Suprapubic skin (tissue), 4 donors: ENCODE measurements at regions not wholly inside any gene's neighbourhood (a gene's known extent, or its start where the extent isn't known, plus 50 kb on each side); places are given as distances from the start of the nearest gene placed in this dataset.

Experiments used
- CTCF ChIP-seq, 2 donors: fragments of 200-600 bp in 1 of 2; fragments of 450-650 bp in 1 of 2; sonication (generic) in 1 of 2; IDR thresholded peaks; one replicate each; pipeline ENCODE4 v1.5.1; 2016 to 2019; ENCODE audit warnings: antibody characterized with exemption in 2 of 2, mild to moderate bottlenecking in 1 of 2, moderate library complexity in 1 of 2
- POLR2A ChIP-seq, 2 donors: fragments of 450-650 bp; IDR thresholded peaks; one replicate each; pipeline ENCODE4 v1.6.1; 2017; ENCODE audit warnings: antibody characterized with exemption in 2 of 2, mild to moderate bottlenecking in 2 of 2, moderate library complexity in 2 of 2
- POLR2AphosphoS5 ChIP-seq, 3 donors: sonication (generic); formaldehyde crosslinking; IDR thresholded peaks; one replicate each; pipeline ENCODE4 v1.6.1; 2017; ENCODE audit warnings: antibody characterized with exemption in 3 of 3

DNA sequence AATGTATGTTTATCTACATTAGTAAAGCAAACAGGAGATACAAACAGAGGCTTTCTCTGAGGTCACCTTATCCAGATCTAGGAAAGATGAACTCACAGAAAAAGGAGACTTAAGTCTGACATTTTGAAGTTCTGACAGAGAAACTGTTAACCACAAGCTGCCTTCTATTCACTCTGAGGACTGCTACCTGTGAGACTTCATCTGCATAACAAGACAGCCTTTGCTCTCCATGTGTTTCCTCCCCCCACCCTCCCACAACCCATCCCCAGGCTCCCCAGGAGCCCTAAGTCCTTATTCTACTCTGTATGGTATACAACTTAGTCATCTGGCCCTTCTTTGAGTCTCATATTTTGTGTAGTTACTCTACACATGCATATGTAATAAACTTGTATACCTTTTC is 699.0 kb downstream of the FGF9 start:
- TF ChIP-seq POLR2AphosphoS5 (IDR thresholded peaks at IDR 0.05) (no peak), CTCF (IDR thresholded peaks at IDR 0.05) (no peak), POLR2A (IDR thresholded peaks at IDR 0.05) (no peak)
